Astrocyte of the hippocampus (primary cell): ENCODE measurements at regions not wholly inside any gene's neighbourhood (a gene's known extent, or its start where the extent isn't known, plus 50 kb on each side); places are given as distances from the start of the nearest gene placed in this dataset.
"Not testable (repeated sequence)": the region's sequence is repeated elsewhere in the genome, so short reads cannot be mapped to it uniquely, and the experiment has no call there.

Experiments used
- DNase-seq: peaks from one replicate; pipeline ENCODE4 v3.0.0; 2011; ENCODE audit warnings: low read depth, low spot score

DNA sequence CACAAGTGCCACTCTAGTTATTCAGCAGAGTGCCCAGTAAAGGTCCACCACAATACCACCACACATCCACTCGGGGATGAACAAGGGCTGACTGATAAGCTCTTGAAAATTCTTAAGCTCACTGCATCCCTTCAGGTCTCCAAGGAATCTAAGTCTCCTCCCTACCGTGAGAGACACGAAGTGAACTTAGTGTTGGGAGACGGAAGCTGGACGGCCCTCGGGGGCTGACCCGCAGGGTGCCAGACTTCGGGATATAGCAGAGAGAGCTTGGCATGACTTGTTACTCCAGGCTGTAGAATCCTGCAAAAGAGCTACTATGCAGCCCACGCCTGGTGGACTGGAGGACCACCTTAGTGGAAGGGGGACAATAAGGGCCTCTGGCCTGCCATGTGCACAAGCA lies 75.1 kb downstream of the LYZL1 start:
- DNase-seq, result not testable (repeated sequence)

DNA sequence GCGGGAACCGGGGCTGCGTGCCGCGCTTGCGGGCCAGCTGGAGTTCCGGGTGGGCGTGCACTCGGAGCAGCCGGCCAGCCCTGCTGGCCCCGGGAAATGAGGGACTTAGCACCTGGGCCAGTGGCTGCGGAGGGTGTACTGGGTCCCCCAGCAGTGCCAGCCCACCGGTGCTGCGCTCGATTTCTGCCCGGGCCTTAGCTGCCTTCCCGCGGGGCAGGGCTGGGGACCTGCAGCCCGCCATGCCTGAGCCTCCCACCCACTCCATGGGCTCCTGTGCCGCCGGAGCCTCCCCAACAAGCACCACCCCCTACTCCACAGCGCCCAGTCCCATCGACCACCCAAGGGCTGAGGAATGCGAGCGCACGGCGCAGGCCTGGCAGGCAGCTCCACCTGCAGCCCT lies 77.3 kb downstream of the LYZL1 start:
- not testable (repeated sequence) for DNase-seq

DNA sequence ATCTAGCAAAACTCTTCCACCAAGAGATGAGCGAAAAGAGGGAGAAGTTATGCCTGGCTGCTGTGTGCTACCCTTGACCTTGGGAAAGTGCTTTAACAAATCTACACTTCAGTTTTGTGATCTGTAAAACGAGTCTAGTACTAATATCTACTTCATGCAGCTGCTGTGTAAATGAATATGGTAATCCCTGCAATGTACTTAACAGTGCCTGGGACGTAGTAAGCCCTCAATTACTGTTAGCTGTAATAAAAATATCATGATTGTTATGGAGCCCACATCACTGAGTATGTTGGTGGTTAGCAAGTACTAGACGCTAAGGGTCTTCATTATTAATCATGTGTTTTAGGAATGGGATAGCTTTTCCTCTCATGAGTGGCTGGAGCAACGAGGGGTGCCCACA lies 80.5 kb downstream of the LYZL1 start:
- no peak for DNase-seq

DNA sequence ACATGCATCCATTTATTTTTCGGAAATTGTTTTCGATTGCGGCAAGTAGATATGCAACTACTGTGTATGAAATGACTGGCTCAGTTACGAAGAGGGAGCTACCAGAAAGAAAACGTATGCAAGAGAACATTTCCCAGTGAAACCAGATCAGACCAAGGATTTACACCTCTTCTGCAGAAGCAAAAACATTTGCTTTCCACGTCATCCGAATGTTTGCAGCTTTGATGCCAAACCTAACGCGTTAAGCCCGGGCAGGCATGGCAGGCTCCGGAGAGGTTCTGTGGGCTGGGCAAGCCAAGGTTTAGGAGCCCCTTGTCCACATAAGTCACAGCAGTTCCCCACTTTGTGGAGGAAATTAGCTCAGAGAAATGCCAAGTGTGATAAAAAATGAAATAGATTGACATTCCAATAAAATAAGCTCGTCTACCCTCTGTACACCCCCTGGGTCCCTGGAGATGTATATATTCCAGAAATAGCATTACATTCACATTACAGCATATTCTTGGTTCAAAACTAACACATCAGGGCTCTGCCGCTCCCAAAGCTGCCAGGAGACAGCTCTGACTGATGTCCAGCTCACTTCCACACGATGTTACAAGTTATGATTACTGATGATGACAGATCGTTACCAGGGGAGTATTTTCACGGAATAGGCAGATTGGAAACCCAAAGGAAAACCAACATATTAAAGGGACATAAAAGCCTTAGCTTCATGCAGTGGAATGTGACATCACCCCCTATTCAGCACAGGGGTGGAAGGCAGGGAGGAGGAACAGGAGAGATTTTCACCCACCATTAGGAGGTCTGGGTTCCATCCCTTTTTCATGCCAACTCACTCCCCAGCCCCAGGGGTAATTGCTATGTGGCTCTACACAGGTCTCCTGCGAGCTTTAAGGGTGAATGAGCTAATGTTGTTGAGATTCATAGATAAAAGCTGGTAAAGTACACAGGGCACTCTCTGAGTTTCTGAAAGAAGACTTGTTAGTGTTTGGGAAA lies 81.5 kb downstream of the LYZL1 start:
- DNase-seq, result no peak

GRCh38 chr10:29372920-29373319 lies 84.0 kb downstream of the LYZL1 start:
- DNase-seq, result no peak

DNA sequence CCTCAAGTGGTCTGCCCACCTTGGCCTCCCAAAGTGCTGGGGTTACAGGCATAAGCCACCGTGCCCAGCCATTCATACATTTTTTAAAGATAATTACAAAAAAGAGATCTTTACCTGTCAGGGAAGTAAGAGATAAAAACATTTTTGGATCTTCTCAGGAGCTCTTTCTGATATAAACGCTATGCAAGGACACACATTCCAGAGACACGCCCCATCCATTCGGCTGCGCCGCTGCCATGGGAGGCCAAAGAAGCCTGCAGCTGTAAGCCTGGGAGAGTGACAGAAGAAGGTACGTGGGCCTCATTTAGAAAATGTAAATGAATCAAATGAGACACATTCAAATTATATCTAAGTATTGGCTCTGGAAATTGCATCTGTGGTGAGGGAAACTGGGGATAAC lies 85.3 kb downstream of the LYZL1 start:
- DNase-seq, result no peak

- DNase-seq, result no peak
Measured at GRCh38 chr10:29375888-29376287, 87.0 kb downstream of the LYZL1 start.

- no peak for DNase-seq
Measured at GRCh38 chr10:29377333-29377961, 88.6 kb downstream of the LYZL1 start.

- no peak for DNase-seq
Measured at GRCh38 chr10:29378106-29378505, 89.2 kb downstream of the LYZL1 start.

DNA sequence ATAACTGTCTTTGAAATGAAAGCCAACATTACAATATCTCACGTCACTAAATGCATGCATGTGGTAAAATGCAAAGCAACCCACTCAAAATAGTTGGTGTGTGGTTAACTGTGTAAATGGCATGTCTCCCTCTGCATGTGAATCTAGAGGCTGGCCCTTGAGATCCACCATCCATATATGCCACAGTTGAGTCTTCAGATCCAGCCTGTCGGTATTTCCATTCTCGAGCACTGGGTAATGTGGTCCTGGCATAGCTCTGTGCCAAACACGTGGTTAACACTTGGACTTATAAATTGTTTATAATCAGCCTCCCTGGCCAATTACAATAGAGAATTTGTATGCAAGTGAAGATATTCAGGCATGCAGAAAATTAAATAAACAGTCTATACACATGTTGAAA lies 90.3 kb downstream of the LYZL1 start:
- DNase-seq, result peak; percentile 29

DNA sequence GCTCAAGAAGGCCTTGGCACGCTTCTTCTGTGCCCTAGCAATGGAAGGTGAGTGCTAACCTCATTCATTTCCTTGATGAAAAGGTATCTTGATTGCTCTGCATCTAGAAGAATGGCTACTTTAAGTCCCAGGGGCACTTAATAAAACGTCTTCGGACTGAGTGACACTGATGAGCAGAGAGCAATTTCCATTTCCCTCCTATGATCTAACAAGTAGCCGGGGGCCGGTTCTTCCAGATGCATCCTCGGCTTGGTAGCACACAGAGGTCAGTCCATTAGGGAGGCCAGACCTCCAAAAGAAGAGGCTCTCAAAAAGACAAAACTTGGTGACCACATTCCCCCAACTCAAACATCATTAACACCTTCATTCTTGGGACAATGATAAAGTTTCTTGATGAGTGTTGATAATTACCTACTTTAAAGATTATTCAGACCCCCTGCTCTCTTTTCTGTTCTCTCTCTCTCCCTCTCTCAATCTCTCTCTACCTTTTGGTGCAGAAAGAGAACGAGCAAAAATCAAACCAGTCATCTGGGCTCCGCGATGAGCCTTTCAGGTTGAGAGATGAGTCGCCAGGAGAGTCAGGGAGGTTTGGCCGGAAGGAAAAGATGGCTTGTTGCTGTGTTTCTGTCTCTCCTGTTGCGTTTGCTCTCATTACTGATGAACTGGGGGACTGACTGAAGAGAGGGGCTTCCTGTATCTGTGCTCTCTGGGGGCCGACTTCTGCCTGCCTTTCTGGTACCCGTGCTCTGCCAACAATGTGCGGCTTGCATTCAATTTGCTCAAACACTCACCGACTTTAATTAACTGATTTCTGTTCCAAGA lies 91.1 kb downstream of the LYZL1 start:
- DNase-seq, result not testable (repeated sequence)

DNA sequence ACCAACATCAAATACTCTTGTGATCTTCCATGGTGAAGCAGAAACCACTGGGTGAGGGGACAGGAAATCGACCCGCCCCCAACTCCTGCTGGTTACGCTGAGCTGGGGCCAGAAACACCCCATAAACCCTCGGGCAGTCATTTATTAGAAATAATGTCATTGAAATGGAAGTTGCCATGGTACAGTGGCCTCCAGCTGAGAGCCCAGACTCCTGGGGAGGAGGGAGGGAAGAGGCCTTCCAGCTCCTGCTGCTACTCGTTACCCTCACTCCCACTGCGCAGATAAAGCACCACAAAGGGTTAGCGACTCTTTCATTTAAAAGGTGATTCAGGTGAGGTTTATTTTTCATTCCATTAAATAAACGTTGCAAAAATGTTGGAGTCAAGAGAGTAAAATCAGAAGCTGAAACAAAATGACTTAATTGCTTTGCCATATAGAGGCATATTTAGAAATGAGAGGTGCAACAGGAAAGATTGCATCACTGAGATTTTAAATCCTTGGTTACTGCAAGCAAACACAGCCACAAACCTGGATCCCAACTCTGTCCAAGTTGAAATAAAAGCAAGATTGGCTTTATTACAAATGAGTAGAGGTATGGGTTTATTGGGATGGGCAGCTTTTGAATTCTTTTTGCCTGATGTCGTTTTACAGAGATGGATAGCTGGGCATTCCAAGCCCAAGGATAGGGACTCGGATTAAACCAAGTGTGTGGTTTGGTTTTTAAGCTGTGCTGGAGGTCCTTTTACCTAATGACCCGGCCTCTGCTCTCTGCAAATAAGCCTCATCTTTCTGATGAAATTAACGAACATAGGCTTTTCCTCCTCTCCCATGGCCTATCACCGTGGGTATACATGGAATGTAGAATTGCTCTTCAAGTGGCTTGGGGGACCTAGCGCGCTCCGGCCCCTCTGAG lies 92.0 kb downstream of the LYZL1 start:
- DNase-seq, result peak; percentile 42

DNA sequence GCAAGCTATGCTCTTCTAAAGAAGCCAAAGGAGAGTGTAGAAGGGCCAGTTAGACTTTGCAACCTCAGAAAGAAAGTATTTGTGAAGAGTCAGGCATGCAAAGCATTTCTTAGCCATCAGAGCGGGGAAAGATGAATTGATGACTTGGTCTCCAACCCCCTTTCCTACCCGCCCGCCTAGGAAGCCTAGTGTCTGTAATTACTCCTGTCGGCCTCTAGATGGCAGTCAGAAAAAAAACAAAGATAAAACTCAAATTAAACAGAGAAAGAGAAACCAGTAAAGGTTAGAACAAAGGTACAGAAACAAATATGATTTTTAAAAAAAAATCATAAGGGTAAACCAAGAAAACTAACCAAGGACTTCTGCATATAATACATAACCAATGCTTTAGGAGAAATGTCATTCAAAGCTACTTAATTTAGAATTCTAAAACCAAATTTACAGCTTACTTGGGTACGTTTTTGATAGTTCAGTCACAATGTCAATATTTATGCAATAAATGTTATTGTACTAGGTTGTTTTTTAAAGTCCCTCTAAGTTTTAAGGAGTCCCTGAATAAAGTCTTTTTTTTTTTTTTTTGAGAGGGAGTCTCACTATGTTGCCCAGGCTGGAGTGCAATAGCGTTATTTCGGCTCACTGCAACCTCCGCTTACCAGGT lies 97.6 kb downstream of the LYZL1 start:
- peak; percentile 63 for DNase-seq

- no peak for DNase-seq
Measured at GRCh38 chr10:29387269-29387668, 98.4 kb downstream of the LYZL1 start.

DNA sequence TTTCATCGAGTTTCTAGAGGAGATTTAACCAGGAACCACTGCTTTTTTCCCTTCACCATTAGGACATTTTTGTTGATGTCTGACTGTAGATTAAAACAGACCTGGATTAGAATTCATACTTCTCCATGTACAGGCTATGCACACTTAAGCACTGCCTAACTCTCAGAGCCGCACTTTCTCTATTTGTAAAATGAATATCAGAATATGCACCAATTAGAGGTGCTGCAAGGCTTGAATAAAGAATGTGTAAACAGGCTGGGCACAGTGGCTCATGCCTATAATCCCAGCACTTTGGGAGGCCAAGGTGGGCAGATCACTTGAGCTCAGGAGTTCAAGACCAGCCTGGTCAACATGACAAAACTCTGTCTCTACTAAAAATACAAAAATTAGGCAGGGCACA lies 99.2 kb downstream of the LYZL1 start:
- DNase-seq, result not testable (repeated sequence)

- no peak for DNase-seq
Measured at GRCh38 chr10:29389493-29389892, 100.6 kb downstream of the LYZL1 start.

DNA sequence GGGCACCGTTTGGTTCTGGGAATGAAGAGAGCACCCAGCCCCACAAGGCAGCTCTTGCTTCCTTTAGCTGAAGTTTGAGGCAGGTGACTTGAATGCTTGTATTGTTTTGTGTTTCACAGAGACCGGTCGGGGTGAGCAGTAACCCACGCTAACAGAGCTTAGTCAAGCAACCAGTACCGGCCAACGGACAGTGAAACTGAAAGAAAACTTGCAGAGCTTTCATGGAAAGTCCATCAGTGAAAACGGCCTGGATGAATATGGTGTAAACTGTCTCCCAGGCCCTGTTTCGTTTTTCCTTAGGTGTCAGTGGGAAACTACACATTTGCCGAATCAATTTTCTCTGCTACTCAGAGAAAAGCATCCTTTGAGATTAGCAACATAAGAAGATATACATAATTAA lies 101.1 kb downstream of the LYZL1 start:
- no peak for DNase-seq

DNA sequence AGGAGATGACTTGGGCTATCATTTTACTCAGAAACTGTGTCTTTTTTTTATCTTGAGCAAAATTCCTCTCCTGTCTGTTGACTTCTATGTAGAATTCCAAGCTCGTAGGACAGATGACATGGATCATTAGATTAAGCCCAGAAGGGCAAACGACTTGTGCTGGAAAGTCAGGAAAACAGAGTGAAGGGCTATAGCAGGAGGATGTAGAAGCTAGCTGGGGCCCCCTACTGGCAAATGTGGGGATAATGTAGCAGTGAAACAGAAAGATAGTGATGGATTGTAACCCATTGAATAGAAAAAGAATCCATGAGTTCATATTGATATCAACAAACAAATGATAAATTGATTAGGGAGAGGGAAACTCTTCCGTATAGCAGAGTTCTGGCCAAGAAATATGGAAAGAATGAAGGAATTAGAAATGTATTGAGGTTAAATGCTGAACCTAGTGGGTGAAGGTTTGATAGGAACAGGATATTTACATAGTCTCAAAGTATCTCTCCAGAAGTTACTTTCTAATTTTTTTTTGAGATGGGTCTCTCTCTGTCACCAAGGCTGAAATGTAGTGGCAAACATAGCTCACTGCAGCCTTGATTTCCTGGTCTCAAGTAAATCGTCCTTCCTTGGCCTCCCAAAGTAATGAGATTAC lies 103.6 kb downstream of the LYZL1 start:
- DNase-seq, result peak; percentile 72

DNA sequence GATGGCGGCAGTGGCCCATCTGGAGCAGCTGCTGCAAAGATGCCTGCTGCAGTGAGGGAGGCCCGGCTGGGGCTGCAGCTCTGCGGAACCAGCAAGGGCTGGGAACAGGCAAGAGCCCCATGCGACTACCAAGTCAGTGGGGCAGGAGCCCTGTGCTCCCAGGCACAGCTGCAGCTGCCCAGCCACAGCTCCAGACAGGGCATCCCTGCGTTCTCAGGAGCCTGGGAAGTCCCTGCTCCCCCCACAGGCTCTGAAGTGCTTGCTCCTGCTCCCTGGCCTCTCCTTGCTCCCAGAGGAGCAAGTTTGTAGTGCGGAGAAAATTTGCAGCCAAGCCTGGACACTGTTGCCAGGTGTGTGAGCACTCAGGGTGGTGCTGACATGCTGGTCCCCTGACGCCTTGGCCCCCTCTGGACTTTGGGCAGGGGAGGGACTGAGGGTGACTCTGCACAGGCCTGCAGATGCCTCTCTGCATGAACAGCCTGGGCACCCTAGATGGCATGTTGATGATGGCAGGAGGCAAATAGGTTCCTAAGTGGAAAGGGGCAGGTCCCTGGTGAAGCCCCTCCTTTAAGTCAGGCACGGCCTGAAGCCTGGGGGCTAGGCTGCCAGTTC lies 105.6 kb downstream of the LYZL1 start:
- no peak for DNase-seq

DNA sequence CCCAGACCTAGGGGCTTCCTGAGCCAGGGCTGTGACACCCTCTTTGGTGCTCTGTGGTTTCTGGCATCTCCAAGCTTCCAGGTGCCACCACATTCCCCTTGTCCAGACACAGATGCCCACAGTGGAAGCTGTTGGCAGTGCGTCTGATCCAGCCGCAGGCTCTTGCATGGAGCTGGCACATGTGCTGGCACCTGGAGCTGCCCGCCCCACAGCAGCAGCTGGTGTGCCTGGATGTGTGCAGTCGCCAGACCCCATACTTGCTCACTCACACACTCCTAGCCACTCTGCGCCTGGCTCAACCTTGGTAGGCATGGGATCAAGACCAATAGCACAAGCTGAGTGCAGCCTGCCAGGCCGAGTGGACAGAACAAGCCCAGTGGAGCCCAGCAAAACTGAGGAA lies 106.5 kb downstream of the LYZL1 start:
- DNase-seq, result no peak
